ENCODE measurements at regions not wholly inside any gene's neighbourhood (a gene's known extent, or its start where the extent isn't known, plus 50 kb on each side); places are given as distances from the start of the nearest gene placed in this dataset.

DNA sequence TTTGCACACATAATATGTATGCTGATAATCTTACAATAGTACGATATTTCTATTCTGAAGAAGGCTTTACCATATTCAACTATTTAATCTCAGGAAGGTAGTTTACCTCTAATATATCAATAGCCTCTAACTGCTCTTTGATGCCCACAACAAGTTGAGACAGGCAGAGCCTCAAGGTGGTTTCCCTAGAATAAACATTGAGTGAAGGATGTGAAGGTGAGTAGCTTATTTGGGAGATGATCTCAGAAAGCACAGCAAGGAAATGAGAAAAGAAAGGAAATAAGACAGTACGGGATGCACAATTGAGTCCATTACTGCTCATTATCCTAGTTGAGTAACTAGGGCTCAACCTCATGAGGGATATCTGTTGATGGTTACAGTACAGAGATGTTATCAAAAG is 638.4 kb downstream of the MAFB start:
- Mint-ChIP-seq H3K4me1 (ENCODE audit: low read depth, unreplicated experiment) (no peaks in the 10 kb centered on the region), H3K27ac (ENCODE audit: unreplicated experiment) (no peak overlapping the region), H3K4me3 (ENCODE audit: unreplicated experiment) (no peak overlapping the region), H3K36me3 (ENCODE audit: unreplicated experiment) (no peaks in the 10 kb centered on the region), H3K27me3 (ENCODE audit: unreplicated experiment) (no peaks in the 10 kb centered on the region), H3K9me3 (ENCODE audit: unreplicated experiment) (no peaks in the 10 kb centered on the region)
- TF ChIP-seq, protein P1, sequence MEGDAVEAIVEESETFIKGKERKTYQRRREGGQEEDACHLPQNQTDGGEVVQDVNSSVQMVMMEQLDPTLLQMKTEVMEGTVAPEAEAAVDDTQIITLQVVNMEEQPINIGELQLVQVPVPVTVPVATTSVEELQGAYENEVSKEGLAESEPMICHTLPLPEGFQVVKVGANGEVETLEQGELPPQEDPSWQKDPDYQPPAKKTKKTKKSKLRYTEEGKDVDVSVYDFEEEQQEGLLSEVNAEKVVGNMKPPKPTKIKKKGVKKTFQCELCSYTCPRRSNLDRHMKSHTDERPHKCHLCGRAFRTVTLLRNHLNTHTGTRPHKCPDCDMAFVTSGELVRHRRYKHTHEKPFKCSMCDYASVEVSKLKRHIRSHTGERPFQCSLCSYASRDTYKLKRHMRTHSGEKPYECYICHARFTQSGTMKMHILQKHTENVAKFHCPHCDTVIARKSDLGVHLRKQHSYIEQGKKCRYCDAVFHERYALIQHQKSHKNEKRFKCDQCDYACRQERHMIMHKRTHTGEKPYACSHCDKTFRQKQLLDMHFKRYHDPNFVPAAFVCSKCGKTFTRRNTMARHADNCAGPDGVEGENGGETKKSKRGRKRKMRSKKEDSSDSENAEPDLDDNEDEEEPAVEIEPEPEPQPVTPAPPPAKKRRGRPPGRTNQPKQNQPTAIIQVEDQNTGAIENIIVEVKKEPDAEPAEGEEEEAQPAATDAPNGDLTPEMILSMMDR (IDR thresholded peaks at IDR 0.05; ENCODE audit: partially characterized antibody, unreplicated experiment) = no peak
- no peak for DNase-seq

DNA sequence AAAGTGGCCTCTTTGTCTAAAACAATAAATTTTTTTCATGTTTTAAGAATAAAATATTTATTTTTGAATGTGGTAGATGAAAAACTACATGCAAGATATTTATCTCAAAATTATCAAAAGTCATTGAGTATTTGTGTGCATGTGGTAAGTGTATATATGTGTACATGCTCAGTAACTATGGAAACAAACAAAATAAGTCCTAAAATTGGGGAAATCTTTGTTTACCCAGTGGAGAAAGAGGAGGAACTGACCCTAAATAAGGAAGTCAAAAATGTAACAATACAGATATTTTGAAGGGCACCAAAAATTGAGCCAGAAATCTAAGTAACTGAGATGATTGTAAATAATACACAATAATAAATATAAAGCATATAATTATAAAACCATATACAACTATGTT is 639.2 kb downstream of the MAFB start:
- H3K36me3 Mint-ChIP-seq (ENCODE audit: unreplicated experiment) = no peaks in the 10 kb centered on the region
- H3K9me3 Mint-ChIP-seq (ENCODE audit: unreplicated experiment) = no peaks in the 10 kb centered on the region
- TF ChIP-seq, protein P1 (IDR thresholded peaks at IDR 0.05; ENCODE audit: partially characterized antibody, unreplicated experiment) = no peak
- H3K4me1 Mint-ChIP-seq (ENCODE audit: low read depth, unreplicated experiment) = no peaks in the 10 kb centered on the region
- no peaks in the 10 kb centered on the region for H3K27me3 Mint-ChIP-seq (ENCODE audit: unreplicated experiment)
- H3K4me3 Mint-ChIP-seq (ENCODE audit: unreplicated experiment) = no peak overlapping the region
- H3K27ac Mint-ChIP-seq (ENCODE audit: unreplicated experiment) = no peak overlapping the region
- no peak for DNase-seq

DNA sequence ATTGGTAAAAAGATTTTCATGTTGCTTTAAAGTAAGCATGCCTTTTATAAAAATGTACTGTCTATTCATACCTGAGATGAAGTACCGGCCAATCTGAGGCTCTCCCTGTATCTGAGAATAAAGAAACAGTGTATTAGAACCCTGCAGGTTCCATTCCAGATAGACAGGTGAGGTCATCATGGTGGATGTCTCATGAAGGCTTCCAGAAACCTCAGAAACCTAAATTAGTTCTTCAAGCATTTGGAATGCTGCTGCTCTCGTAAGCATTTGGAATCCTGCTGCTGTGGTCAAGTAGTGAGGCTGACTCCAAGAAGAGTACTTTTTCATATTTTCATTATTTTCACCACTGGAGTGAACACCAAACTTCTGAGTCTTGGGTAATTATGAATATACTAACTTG is 642.3 kb downstream of the MAFB start:
- no peaks in the 10 kb centered on the region for H3K4me1 Mint-ChIP-seq (ENCODE audit: low read depth, unreplicated experiment)
- H3K27me3 Mint-ChIP-seq (ENCODE audit: unreplicated experiment) = no peaks in the 10 kb centered on the region
- no peaks in the 10 kb centered on the region for H3K36me3 Mint-ChIP-seq (ENCODE audit: unreplicated experiment)
- no peak for DNase-seq
- H3K9me3 Mint-ChIP-seq (ENCODE audit: unreplicated experiment) = no peaks in the 10 kb centered on the region
- no peak overlapping the region for H3K27ac Mint-ChIP-seq (ENCODE audit: unreplicated experiment)
- no peak overlapping the region for H3K4me3 Mint-ChIP-seq (ENCODE audit: unreplicated experiment)
- TF ChIP-seq, protein P1 (IDR thresholded peaks at IDR 0.05; ENCODE audit: partially characterized antibody, unreplicated experiment) = no peak

DNA sequence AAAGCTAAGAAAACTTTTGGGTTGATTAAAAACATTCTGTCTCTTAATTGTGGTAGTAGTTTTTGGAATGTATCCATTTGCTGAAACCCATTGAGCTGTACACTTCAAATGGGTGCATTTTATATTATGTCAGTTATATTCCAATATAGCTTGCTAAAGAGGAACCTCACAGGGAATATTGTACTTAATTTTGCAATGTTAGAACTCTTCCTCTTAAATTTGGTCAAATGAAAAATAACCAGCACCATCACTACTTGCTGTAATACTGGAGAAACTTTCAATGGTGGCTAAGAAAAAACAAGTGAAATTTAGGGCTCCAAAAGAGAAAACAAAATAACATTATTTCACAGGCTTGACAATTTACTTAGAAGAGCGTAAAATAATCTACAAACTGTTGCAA is 651.5 kb downstream of the MAFB start:
- H3K27me3 Mint-ChIP-seq (ENCODE audit: unreplicated experiment) = no peaks in the 10 kb centered on the region
- H3K36me3 Mint-ChIP-seq (ENCODE audit: unreplicated experiment) = no peaks in the 10 kb centered on the region
- TF ChIP-seq, protein P1 (IDR thresholded peaks at IDR 0.05; ENCODE audit: partially characterized antibody, unreplicated experiment) = no peak
- DNase-seq = no peak
- H3K27ac Mint-ChIP-seq (ENCODE audit: unreplicated experiment) = no peak overlapping the region
- H3K4me1 Mint-ChIP-seq (ENCODE audit: low read depth, unreplicated experiment) = no peaks in the 10 kb centered on the region
- H3K9me3 Mint-ChIP-seq (ENCODE audit: unreplicated experiment) = no peaks in the 10 kb centered on the region
- H3K4me3 Mint-ChIP-seq (ENCODE audit: unreplicated experiment) = no peak overlapping the region

DNA sequence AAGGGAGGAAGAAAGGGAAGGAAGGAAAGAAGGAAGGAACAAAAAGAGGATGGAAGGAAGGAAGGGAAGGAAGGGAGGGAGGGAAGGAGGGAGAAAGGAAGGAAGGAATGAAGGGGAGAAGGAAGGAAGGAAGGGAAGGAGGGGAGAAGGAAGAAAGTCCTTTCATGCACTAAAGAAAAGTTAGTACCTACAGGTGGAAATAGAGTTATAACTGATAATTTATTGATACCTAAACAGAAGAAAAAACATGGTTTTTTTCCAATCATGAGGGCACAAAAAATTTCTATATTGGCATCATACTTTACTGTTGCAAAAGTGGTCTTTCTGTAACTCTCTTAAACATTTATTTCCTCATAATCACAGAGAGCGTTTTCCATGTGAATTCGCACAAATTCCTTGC is 659.4 kb downstream of the MAFB start:
- Mint-ChIP-seq H3K36me3 (ENCODE audit: unreplicated experiment) (peaks cover 7% of the 10 kb centered on the region), H3K27me3 (ENCODE audit: unreplicated experiment) (peaks cover 2% of the 10 kb centered on the region), H3K4me3 (ENCODE audit: unreplicated experiment) (no peak overlapping the region), H3K27ac (ENCODE audit: unreplicated experiment) (no peak overlapping the region), H3K4me1 (ENCODE audit: low read depth, unreplicated experiment) (no peaks in the 10 kb centered on the region), H3K9me3 (ENCODE audit: unreplicated experiment) (no peaks in the 10 kb centered on the region)
- TF ChIP-seq, protein P1 (IDR thresholded peaks at IDR 0.05; ENCODE audit: partially characterized antibody, unreplicated experiment) = no peak
- DNase-seq = no peak

Measured in glutamatergic neuron (in vitro differentiated cells).